ENCODE measurements at regions not wholly inside any gene's neighbourhood (a gene's known extent, or its start where the extent isn't known, plus 50 kb on each side); places are given as distances from the start of the nearest gene placed in this dataset.
A peak's percentile ranks its signal among the peaks of the same experiment; 100 is the strongest.

GRCh38 chr14:22420598-22421186 is 168.3 kb downstream of the DAD1 start:
- H3K79me2 ChIP-seq (ENCODE audit: control insufficient read depth, low read length) = no peaks in the 10 kb centered on the region
- no peak overlapping the region; the same call in 1 of the 2 replicates for H3K4me2 ChIP-seq (ENCODE audit: low read length)
- no peak overlapping the region for H3K4me3 ChIP-seq (ENCODE audit: low read length)
- no peaks in the 10 kb centered on the region for H3K36me3 ChIP-seq (ENCODE audit: control insufficient read depth, low read length)
- H3K27ac ChIP-seq (ENCODE audit: low read depth, low read length) = no peak overlapping the region
- no peaks in the 10 kb centered on the region for H4K20me1 ChIP-seq (ENCODE audit: control insufficient read depth, insufficient read depth, low read depth, low read length)
- TF ChIP-seq EZH2phosphoT487 (IDR thresholded peaks at IDR 0.05; ENCODE audit: borderline replicate concordance, low read length) (no peak), CTCF (IDR thresholded peaks at IDR 0.05; ENCODE audit: low read depth, low read length, poor library complexity, severe bottlenecking) (no peak)
- H3K4me1 ChIP-seq (ENCODE audit: control insufficient read depth, low read length) = peaks cover 64% of the 10 kb centered on the region
- H3K9me3 ChIP-seq (ENCODE audit: control insufficient read depth, insufficient read depth, low read length) = no peaks in the 10 kb centered on the region
- no peaks in the 10 kb centered on the region for H3K27me3 ChIP-seq (ENCODE audit: control insufficient read depth, low read length)
- no peaks in the 10 kb centered on the region for H3F3A ChIP-seq (ENCODE audit: control insufficient read depth, insufficient read depth)
- no peaks in the 10 kb centered on the region for H3K9me2 ChIP-seq (replicated peaks; ENCODE audit: control insufficient read depth, low read length)

GRCh38 chr14:22419620-22420019 is 169.4 kb downstream of the DAD1 start:
- no peak overlapping the region for H3K27ac ChIP-seq (ENCODE audit: low read depth, low read length)
- H3K4me2 ChIP-seq (ENCODE audit: low read length) = no peak overlapping the region
- H3K9me3 ChIP-seq (ENCODE audit: control insufficient read depth, insufficient read depth, low read length) = no peaks in the 10 kb centered on the region
- H3K4me1 ChIP-seq (ENCODE audit: control insufficient read depth, low read length) = peaks cover 64% of the 10 kb centered on the region
- H3F3A ChIP-seq (ENCODE audit: control insufficient read depth, insufficient read depth) = no peaks in the 10 kb centered on the region
- no peaks in the 10 kb centered on the region for H3K36me3 ChIP-seq (ENCODE audit: control insufficient read depth, low read length)
- H3K4me3 ChIP-seq (ENCODE audit: low read length) = no peak overlapping the region
- TF ChIP-seq CTCF (IDR thresholded peaks at IDR 0.05; ENCODE audit: low read depth, low read length, poor library complexity, severe bottlenecking) (no peak), EZH2phosphoT487 (IDR thresholded peaks at IDR 0.05; ENCODE audit: borderline replicate concordance, low read length) (no peak)
- H3K27me3 ChIP-seq (ENCODE audit: control insufficient read depth, low read length) = no peaks in the 10 kb centered on the region
- no peaks in the 10 kb centered on the region for H3K79me2 ChIP-seq (ENCODE audit: control insufficient read depth, low read length)
- H4K20me1 ChIP-seq (ENCODE audit: control insufficient read depth, insufficient read depth, low read depth, low read length) = no peaks in the 10 kb centered on the region
- H3K9me2 ChIP-seq (replicated peaks; ENCODE audit: control insufficient read depth, low read length) = no peaks in the 10 kb centered on the region

DNA sequence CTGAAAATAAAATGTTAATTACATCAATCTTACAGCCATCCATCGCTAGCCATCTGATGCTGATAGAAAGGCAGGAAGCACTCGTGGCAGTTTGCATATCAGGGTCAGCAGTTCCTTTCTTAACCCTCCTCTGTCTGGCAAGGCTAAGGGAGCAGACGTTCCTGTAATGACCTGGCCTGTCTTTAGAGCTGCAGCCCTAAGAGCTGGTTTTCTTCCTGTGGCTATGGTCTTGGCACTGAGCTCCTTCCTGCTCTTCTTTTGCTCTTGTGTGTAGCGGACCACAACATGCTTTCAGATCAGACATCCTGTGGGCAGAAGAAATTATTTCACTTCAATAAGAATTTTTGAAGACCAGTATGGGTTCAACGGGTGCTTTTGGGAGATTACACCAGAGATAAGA is 170.4 kb downstream of the DAD1 start:
- peaks cover 57% of the 10 kb centered on the region for H3K4me1 ChIP-seq (ENCODE audit: control insufficient read depth, low read length)
- no peaks in the 10 kb centered on the region for H3K36me3 ChIP-seq (ENCODE audit: control insufficient read depth, low read length)
- no peaks in the 10 kb centered on the region for H3K79me2 ChIP-seq (ENCODE audit: control insufficient read depth, low read length)
- H3F3A ChIP-seq (ENCODE audit: control insufficient read depth, insufficient read depth) = no peaks in the 10 kb centered on the region
- H3K4me3 ChIP-seq (ENCODE audit: low read length) = peak overlapping the region; percentile 40
- peak overlapping the region; percentile 31 for H3K27ac ChIP-seq (ENCODE audit: low read depth, low read length)
- H4K20me1 ChIP-seq (ENCODE audit: control insufficient read depth, insufficient read depth, low read depth, low read length) = no peaks in the 10 kb centered on the region
- no peaks in the 10 kb centered on the region for H3K9me3 ChIP-seq (ENCODE audit: control insufficient read depth, insufficient read depth, low read length)
- TF ChIP-seq CTCF (IDR thresholded peaks at IDR 0.05; ENCODE audit: low read depth, low read length, poor library complexity, severe bottlenecking) (no peak), EZH2phosphoT487 (IDR thresholded peaks at IDR 0.05; ENCODE audit: borderline replicate concordance, low read length) (no peak)
- H3K27me3 ChIP-seq (ENCODE audit: control insufficient read depth, low read length) = no peaks in the 10 kb centered on the region
- H3K4me2 ChIP-seq (ENCODE audit: low read length) = peak overlapping the region; percentile 67
- no peaks in the 10 kb centered on the region for H3K9me2 ChIP-seq (replicated peaks; ENCODE audit: control insufficient read depth, low read length)

Data from DOHH2 (cell line).